ENCODE measurements at regions not wholly inside any gene's neighbourhood (a gene's known extent, or its start where the extent isn't known, plus 50 kb on each side); places are given as distances from the start of the nearest gene placed in this dataset.

GRCh38 chrX:115898382-115899001 lies 272.1 kb upstream of the AGTR2 start (continued):
- TF ChIP-seq ZNF609 (CRISPR knock-in tag; IDR thresholded peaks at IDR 0.05; ENCODE audit: borderline replicate concordance) (no peak), KLF12 (CRISPR knock-in tag; IDR thresholded peaks at IDR 0.05; ENCODE audit: borderline replicate concordance) (no peak), KDM2A (CRISPR knock-in tag; IDR thresholded peaks at IDR 0.05; ENCODE audit: borderline replicate concordance, low read depth) (peak; percentile 48; the same call in 1 of the 2 replicates), ZFY (CRISPR knock-in tag; IDR thresholded peaks at IDR 0.05) (peak; percentile 20; the same call in 1 of the 2 replicates), TEF (CRISPR knock-in tag; IDR thresholded peaks at IDR 0.05) (no peak), MATR3 (CRISPR knock-in tag; IDR thresholded peaks at IDR 0.05) (no peak), NONO (IDR thresholded peaks at IDR 0.05) (no peak), NONO (CRISPR knock-in tag; conservative IDR thresholded peaks at IDR 0.05) (0 out of 2 replicates have a peak, but pooled peaks have one; percentile 34), GLI4 (CRISPR knock-in tag; IDR thresholded peaks at IDR 0.05; ENCODE audit: borderline replicate concordance) (no peak), RXRA (CRISPR knock-in tag; IDR thresholded peaks at IDR 0.05) (no peak), MIXL1 (CRISPR knock-in tag; IDR thresholded peaks at IDR 0.05) (no peak), STAG1 (CRISPR knock-in tag; IDR thresholded peaks at IDR 0.05) (peak; percentile 80), CHD2 (IDR thresholded peaks at IDR 0.05; ENCODE audit: low read depth, low read length) (no peak), ZNF572 (CRISPR knock-in tag; IDR thresholded peaks at IDR 0.05) (no peak), TCF12 (IDR thresholded peaks at IDR 0.05) (no peak), TCF12 (CRISPR knock-in tag; IDR thresholded peaks at IDR 0.05) (no peak), SMC3 (IDR thresholded peaks at IDR 0.05; ENCODE audit: low read length) (peak; percentile 68), THAP11 (CRISPR knock-in tag; IDR thresholded peaks at IDR 0.05) (peak; percentile 44; the same call in 1 of the 2 replicates), ZNF20 (CRISPR knock-in tag; IDR thresholded peaks at IDR 0.05) (no peak), ZNF670 (CRISPR knock-in tag; IDR thresholded peaks at IDR 0.05; ENCODE audit: borderline replicate concordance) (no peak), ZNF781 (CRISPR knock-in tag; IDR thresholded peaks at IDR 0.05; ENCODE audit: borderline replicate concordance, not compliant biosample characterization) (no peak), JARID2 (CRISPR knock-in tag; IDR thresholded peaks at IDR 0.05; ENCODE audit: insufficient replicate concordance) (no peak), JUN (CRISPR knock-in tag; IDR thresholded peaks at IDR 0.05) (no peak), ZNF614 (CRISPR knock-in tag; IDR thresholded peaks at IDR 0.05; ENCODE audit: borderline replicate concordance) (no peak), SIN3B (IDR thresholded peaks at IDR 0.05; ENCODE audit: low read length) (no peak), SALL1 (CRISPR knock-in tag; IDR thresholded peaks at IDR 0.05) (peak; percentile 72), POLR2A (IDR thresholded peaks at IDR 0.05; ENCODE audit: insufficient read depth in 1 of 2, low read depth in 2 of 2, low read length in 2 of 2) (no peak), DR1 (CRISPR knock-in tag; IDR thresholded peaks at IDR 0.05) (no peak), ZNF224 (CRISPR knock-in tag; IDR thresholded peaks at IDR 0.05) (no peak), ZNF382 (CRISPR knock-in tag; IDR thresholded peaks at IDR 0.05; ENCODE audit: borderline replicate concordance) (no peak)
